Stimulated activated naive CD4-positive, alpha-beta T cell treated with Interleukin-2 at 50 U/mL for 16 hours (primary cell): ENCODE measurements at regions not wholly inside any gene's neighbourhood (a gene's known extent, or its start where the extent isn't known, plus 50 kb on each side); places are given as distances from the start of the nearest gene placed in this dataset.

ENCODE experiments used
- DNase-seq: peaks from one replicate; lab custom pipeline; 2025; lab: John Stamatoyannopoulos, UW

GRCh38 chr2:64704161-64704560 lies 50.4 kb upstream of the SERTAD2 start:
- DNase-seq, result no peak

- no peak for DNase-seq
These were observed 51.3 kb upstream of the SERTAD2 start for GRCh38 chr2:64704996-64705395.

DNA sequence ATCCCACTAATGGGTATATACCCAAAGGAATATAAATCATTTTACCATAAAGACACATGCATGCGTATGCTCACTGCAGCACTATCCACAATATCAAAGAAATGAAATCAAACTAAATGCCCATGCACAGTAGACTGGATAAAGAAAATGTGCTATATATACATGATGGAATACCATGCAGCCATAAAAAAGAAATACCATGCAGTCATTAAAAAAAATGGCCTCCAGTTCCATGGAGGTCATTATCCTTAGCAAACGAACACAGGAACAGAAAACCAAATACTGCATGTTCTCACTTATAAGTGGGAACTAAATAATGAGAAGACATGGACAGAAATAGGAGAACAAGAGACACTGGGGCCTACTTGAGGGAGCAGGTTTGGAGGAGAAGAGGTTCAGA lies 53.6 kb upstream of the SERTAD2 start:
- no peak for DNase-seq

DNA sequence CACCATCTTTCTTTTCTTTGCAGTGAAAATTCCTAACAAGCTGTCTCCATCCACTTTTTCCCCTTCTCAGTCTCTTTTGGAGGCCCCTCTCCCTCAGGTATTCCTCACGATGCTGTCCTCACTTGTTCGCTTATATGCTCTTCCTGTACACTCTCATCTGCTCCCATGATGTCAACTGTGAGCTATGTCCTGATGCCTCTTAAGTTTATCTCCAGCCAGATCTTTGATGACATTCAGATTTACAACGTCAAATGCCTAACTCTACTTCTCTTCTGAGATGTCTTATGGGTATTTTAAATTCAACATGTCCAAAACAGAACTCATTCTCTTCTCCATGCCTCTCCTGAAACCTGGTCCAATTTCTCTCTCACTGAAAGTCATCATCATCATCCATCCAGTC lies 55.1 kb upstream of the SERTAD2 start:
- no peak for DNase-seq

DNA sequence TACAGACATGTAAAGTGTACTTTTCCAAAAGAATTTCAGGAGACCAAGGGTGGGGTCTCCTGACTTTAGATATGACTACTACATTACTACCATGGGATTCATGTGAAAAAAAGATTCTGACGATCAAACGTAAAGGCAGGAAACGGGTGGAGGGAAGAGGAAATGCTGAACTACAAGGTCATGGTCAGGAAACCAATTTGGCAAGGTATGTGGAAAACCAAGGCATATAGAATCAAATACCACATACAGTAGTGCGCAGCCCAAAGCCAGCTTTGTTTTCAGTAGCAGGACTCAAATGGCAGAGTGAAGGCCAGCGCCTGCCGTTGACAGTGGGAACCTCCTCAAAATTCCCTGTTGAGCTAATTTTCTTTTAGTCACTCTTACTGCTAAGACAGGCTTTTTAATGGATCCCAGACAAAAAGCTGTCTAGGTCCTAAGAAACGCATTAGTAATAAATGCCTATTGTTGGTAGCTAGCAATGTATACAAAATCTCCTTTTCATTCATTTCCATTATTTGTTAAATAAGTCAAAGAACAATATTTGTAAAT lies 57.6 kb upstream of the SERTAD2 start:
- no peak for DNase-seq

- no peak for DNase-seq
These were observed 60.0 kb upstream of the SERTAD2 start for GRCh38 chr2:64713686-64714085.

- DNase-seq, result no peak
These were observed 62.9 kb upstream of the SERTAD2 start for GRCh38 chr2:64716569-64716968.

- no peak for DNase-seq
These were observed 64.7 kb upstream of the SERTAD2 start for GRCh38 chr2:64718250-64718885.

DNA sequence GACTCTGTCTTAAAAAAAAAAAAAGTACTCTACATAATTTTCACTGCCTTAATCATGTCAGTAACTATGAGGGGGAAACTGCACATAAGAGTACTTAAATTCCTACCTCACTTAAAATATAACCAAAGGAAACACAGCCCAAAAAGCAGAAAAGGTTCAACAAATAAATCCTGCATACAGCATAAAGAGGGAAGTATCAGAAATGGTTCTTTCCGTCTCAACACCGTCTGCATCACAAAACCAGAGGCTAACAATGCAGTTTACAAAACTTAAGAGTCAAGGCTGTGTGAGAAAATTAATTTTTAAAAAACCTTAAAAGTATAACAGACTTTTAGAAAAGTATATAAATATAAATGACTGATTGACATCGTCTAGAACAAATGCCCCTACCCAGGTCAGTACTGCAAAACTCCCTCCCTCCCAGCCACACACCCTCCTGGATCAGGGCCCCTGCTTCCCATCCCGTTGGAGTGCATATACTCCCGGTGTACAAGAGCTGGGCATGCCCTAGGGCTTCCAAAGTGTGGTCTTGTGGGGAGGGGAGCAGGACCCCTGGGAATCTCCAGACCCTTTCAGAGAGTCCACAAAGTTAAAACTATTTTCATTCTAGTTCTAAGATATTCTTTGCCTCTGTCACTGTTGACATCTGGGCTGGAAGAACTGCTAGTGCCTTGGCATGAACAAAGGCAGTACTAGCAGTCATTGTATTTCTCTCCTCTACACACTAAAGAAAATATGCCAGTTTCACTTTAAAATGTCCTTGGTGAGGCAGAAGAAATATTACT lies 67.0 kb upstream of the SERTAD2 start:
- DNase-seq, result no peak

DNA sequence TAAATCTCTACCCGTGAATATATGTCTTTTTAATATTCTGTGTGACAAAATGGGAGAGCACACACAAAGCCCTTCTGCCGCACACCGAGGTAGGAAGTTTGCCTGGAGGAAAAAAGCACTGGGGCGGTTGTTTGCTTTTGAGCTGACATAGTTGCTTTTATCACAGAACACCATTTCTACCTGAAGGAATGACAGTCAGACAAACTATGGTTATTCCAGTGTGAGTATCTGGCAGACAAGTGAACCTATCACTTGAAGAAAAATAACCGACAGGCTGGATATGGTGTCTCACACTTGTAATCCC lies 67.6 kb upstream of the SERTAD2 start:
- no peak for DNase-seq

DNA sequence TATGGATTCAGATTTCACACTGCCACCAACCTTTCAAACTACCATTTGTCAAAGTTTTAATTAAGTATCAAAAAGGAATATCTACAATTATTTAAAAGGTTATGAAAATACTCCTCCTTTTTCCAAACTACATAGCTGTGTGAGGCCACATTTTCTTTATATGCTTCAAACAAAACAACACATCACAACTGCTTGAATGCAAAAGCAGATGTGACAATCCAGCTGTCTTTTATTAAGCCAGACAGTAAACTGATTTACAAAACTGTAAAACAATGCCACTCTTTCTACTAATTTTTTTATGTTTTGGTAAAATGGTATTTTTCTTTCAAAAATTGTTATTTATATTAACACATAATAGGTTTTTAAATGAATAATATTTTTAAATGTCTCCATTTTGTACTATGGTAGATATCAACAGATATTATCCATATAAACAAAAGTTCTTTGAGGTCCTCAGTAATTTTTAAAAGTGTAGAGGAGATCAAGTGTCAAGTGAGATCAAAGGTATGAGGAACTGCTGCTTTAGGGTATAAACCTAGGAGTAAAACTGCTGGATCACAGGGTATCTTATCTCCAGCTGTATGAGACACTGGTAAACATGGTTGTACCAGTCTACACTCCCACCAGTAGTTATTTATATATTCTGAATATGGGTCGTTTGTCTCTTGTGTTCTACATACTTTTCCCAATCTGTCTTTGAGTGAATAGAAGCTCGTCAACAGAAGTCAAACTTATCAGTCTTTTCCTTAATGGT lies 68.8 kb upstream of the SERTAD2 start:
- DNase-seq, result no peak

DNA sequence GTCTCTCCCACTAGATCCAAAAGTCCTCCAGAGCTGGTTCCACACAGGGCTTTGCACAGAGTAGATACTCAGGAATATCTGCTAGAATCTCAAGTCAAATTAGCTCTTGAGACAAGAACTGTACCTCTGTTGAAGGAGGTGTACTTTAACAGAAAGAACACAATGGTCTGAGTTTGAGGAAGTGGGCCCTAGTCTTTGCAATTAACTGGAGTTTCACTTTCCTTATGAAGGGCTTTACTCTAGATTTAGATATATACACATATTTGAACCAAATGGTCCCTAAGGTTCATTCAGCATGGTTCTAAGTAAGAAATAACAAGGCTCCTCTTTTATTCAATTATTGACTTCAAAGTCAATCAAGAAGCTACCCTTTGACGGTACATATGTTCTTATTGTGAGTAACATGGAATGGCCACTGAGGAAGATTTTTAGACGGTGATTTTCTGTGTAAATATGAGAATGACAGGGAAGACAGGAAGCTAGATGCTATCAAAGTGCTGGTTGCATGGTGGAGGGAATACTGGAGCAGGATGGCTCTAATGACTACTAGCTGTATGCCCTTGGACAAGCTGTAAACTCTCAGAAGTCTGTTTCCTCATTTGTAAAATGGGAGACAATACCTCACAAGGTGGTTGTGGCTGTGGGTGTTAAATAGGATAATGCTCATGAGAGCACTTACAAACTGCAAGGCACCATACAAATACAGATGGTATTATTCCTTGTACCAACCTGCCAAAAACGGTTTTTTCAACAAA lies 73.5 kb upstream of the SERTAD2 start:
- DNase-seq, result no peak

DNA sequence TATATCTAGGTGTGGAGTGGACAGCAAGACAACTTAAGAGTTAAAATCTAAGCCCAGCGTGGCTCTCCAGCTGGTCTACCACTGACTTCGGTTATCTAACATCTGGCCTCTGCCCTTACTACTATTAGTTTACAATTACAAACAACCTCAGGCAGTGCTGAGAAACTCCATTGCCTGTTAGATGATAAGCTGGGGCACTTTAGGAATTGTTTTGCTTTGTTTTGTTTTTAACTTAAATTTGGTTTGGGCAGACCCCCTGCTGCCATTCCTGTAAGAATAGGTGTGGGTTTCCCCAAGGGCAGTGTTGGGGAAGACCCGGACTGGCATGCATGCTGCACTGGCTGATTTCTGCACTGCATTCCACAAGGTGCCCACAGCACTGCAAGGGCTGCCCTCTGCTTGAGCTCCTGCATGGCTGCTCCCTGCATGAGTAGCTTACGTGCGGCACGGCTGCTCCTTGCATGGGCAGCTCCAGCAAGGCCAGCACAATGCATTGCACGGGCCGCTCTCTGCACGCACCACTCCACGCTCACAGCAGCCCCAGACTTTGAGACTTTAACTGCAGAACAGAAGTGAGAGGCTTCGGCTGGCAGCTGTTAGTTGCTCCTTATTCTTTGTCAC lies 74.2 kb upstream of the SERTAD2 start:
- no peak for DNase-seq

- DNase-seq, result no peak
These were observed 77.0 kb upstream of the SERTAD2 start for GRCh38 chr2:64730551-64731262.

DNA sequence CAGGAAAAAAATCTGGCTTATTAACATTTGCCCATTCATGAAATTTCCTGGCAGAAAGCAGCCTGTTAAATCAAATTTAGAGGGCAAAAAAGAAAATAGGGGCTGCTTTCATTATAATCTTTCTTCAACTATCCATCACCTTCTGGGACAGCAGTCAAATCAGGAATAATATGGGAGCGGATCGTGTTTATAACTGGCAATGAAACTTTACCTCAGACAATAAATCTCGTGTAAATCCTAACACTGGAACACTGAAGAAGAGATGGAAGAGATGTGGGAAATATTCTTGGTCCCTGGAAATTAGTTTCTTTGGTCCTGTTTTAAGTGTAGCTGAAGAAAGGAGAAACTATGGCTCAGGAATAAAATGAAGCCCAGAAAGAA lies 77.5 kb upstream of the SERTAD2 start:
- no peak for DNase-seq

DNA sequence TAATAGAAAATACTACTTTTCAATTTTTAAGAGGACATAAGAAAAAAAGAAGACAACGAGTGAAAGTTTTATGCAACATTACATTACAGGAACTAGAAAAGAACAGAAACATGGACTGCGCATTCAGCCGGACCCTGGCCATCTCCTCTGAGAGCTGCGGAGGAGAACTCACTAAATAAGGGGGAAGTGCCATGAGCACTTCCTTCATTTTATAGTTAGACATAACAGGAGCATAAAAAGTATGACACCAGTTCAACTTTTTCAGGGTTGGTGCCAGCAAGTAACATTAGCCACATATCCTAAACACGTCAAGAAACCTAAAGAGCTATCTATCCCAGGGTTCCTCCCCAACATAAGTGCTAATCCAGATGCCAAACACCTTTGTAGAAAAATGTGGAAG lies 78.0 kb upstream of the SERTAD2 start:
- no peak for DNase-seq

- DNase-seq, result no peak
These were observed 78.4 kb upstream of the SERTAD2 start for GRCh38 chr2:64732146-64732545.

GRCh38 chr2:64735504-64735903 lies 81.8 kb upstream of the SERTAD2 start:
- no peak for DNase-seq

GRCh38 chr2:64737547-64737946 lies 83.8 kb upstream of the SERTAD2 start:
- DNase-seq, result no peak

DNA sequence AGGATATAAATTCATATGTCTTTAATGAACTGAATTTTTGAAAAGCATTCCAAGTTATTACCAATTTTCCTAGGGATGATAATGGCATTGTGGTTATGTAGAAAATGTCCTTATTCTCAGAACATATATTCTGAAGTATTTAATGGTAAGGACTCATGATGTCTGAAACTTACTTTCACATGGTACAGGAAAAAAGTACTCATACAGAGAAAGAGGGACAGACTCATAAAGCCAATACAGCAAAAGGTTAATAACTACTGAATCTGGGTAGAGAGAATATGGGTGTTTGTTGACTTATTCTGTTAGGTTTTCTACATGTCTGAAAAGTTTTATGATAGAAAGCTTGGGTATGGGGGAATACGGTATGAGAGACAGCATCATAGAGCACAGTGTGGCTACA lies 84.3 kb upstream of the SERTAD2 start:
- no peak for DNase-seq

GRCh38 chr2:64742678-64743077 lies 89.0 kb upstream of the SERTAD2 start:
- DNase-seq, result no peak
